A549 (cell line): ENCODE measurements at regions not wholly inside any gene's neighbourhood (a gene's known extent, or its start where the extent isn't known, plus 50 kb on each side); places are given as distances from the start of the nearest gene placed in this dataset.

Experiments
- CEBPB ChIP-seq, 2 experiments: fragments of >200 bp in 1 of 2; sonication (Bioruptor Twin) in 1 of 2; formaldehyde crosslinking in 1 of 2; IDR thresholded peaks; 2 replicates each; pipeline ENCODE4 v1.6.1; 2012 to 2016
- PHF8 ChIP-seq: fragments of 200-600 bp; sonication (generic); IDR thresholded peaks from 2 replicates; pipeline ENCODE4 v1.6.1; 2016; ENCODE audit warnings: low read depth, mild to moderate bottlenecking, antibody characterized with exemption, moderate library complexity, borderline replicate concordance
- POLR2A ChIP-seq: IDR thresholded peaks from 2 replicates; pipeline ENCODE4 v1.6.1; 2012; ENCODE audit warnings: mild to moderate bottlenecking, low read length
- RFX5 ChIP-seq: fragments of 450-650 bp; IDR thresholded peaks from 2 replicates; pipeline ENCODE4 v1.7.1; 2014; ENCODE audit warnings: antibody characterized with exemption, mild to moderate bottlenecking, moderate library complexity
- TF ChIP-seq, protein P1 (sequence below): fragments of >200 bp; sonication (Bioruptor Twin); formaldehyde crosslinking; IDR thresholded peaks from 3 replicates; pipeline ENCODE4 v1.5.1; 2016
- TF ChIP-seq, protein P2 (sequence below): fragments of 150-350 bp; IDR thresholded peaks from 2 replicates; pipeline ENCODE4 v1.6.1; 2014; ENCODE audit warnings: low read depth, mild to moderate bottlenecking, low read length
- TF ChIP-seq, protein P3 (sequence below): fragments of 200-600 bp; sonication (generic); IDR thresholded peaks from 2 replicates; pipeline ENCODE4 v1.6.1; 2016; ENCODE audit warnings: antibody characterized with exemption, mild to moderate bottlenecking, moderate library complexity

DNA sequence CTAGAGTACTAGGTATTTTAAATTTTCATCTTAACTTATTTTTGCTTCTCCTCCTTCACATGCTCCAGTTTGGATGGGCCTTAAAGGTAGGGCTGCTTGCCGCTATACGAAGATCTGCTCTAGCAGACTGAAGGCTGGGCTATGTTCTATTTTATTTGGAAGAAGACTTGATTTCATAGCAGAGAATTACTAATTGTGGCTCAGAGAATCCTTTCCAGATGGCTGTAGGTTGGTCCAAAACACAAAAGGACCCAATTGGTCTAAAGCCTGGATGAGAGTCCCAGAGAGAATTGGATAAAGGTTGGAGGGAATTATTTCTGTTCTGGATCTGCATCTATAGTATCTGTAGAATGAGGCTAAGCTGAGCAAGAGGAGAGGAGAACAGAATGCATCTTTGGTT, 719.4 kb upstream of the PTBP2 start:
- TF ChIP-seq, protein P1, sequence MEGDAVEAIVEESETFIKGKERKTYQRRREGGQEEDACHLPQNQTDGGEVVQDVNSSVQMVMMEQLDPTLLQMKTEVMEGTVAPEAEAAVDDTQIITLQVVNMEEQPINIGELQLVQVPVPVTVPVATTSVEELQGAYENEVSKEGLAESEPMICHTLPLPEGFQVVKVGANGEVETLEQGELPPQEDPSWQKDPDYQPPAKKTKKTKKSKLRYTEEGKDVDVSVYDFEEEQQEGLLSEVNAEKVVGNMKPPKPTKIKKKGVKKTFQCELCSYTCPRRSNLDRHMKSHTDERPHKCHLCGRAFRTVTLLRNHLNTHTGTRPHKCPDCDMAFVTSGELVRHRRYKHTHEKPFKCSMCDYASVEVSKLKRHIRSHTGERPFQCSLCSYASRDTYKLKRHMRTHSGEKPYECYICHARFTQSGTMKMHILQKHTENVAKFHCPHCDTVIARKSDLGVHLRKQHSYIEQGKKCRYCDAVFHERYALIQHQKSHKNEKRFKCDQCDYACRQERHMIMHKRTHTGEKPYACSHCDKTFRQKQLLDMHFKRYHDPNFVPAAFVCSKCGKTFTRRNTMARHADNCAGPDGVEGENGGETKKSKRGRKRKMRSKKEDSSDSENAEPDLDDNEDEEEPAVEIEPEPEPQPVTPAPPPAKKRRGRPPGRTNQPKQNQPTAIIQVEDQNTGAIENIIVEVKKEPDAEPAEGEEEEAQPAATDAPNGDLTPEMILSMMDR, result no peak
- TF ChIP-seq POLR2A, result no peak
- TF ChIP-seq, protein P2, sequence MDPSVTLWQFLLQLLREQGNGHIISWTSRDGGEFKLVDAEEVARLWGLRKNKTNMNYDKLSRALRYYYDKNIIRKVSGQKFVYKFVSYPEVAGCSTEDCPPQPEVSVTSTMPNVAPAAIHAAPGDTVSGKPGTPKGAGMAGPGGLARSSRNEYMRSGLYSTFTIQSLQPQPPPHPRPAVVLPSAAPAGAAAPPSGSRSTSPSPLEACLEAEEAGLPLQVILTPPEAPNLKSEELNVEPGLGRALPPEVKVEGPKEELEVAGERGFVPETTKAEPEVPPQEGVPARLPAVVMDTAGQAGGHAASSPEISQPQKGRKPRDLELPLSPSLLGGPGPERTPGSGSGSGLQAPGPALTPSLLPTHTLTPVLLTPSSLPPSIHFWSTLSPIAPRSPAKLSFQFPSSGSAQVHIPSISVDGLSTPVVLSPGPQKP, result no peak
- TF ChIP-seq, protein P3, sequence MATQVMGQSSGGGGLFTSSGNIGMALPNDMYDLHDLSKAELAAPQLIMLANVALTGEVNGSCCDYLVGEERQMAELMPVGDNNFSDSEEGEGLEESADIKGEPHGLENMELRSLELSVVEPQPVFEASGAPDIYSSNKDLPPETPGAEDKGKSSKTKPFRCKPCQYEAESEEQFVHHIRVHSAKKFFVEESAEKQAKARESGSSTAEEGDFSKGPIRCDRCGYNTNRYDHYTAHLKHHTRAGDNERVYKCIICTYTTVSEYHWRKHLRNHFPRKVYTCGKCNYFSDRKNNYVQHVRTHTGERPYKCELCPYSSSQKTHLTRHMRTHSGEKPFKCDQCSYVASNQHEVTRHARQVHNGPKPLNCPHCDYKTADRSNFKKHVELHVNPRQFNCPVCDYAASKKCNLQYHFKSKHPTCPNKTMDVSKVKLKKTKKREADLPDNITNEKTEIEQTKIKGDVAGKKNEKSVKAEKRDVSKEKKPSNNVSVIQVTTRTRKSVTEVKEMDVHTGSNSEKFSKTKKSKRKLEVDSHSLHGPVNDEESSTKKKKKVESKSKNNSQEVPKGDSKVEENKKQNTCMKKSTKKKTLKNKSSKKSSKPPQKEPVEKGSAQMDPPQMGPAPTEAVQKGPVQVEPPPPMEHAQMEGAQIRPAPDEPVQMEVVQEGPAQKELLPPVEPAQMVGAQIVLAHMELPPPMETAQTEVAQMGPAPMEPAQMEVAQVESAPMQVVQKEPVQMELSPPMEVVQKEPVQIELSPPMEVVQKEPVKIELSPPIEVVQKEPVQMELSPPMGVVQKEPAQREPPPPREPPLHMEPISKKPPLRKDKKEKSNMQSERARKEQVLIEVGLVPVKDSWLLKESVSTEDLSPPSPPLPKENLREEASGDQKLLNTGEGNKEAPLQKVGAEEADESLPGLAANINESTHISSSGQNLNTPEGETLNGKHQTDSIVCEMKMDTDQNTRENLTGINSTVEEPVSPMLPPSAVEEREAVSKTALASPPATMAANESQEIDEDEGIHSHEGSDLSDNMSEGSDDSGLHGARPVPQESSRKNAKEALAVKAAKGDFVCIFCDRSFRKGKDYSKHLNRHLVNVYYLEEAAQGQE, result no peak
- TF ChIP-seq RFX5, result no peak
- no peak for TF ChIP-seq PHF8
- TF ChIP-seq CEBPB (IDR thresholded peaks at IDR 0.05), result no peak
